AG09319 (cell line): ENCODE measurements at regions not wholly inside any gene's neighbourhood (a gene's known extent, or its start where the extent isn't known, plus 50 kb on each side); places are given as distances from the start of the nearest gene placed in this dataset.

ENCODE experiments used
- DNase-seq: peaks from one replicate; pipeline ENCODE4 v3.0.0-alpha.2; 2010; ENCODE audit warnings: low read depth; ENCODE audit errors: extremely low read depth
- CTCF ChIP-seq: IDR thresholded peaks from 2 replicates; pipeline ENCODE4 v1.5.1; 2011; ENCODE audit warnings: low read depth, mild to moderate bottlenecking, inconsistent platforms, low read length, moderate library complexity

GRCh38 chr10:8240861-8241260 is 186.4 kb downstream of the GATA3 start:
- DNase-seq = no peak
- TF ChIP-seq CTCF = no peak

DNA sequence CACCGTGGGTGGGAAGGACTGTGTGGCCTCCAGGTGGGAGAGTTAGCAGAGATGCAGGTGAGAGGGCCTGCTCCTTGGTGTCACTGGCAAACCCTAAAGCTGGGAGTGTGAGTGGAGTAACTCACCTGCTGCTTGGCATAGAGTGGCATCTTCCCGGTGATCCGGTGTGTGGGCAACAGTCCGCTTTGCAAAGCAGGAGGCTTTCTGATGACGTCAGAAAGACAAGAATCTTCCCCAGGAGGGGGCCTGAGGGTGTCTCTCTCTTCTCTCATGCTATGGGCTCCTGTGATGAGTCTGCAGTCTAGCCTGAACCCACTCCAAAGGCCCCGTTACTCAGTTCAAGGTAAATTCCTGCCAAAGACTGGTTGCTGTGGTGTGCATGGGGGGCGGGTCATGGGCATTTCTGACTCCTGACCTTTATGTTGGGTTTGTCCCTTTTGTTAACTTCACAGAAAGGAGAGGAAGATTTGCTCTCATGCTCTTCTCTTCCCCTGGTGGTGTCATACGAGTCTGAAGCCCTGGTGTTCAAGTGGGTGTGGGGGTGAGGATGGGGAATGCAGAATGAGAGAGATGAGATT is 187.9 kb downstream of the GATA3 start:
- DNase-seq = no peak
- no peak for TF ChIP-seq CTCF

DNA sequence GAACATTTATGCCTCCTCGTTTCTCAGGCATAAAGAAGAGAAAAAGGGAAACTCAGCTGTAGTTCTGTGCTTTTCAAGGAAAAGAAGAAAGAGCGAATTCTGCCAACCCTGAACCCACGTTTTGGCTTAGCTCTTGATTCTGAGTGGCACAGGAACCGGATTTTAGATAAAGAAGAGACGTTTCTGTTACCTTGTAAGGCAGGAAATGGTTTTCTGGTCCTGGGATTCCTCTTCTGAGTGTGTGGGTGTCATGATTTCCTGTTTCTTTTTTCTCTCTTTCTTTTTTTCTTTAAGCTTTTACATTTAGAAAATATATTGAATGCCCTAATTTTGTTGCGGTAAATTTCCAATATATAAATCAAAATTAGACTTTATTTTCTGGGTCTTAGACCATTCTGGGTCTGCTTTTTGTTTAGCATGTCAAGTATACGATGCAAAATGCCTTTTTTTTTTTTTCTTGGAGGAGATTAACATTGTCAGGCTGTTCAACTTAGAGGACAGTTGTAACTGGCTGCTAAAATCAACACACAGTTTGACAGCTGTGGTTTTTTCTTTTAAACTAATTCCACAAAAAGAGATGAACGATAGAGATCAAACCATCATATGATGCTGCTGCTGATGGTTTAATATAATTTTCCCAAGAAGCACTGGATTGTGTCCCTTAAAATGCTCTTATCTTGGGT is 190.8 kb downstream of the GATA3 start:
- DNase-seq = no peak
- no peak for TF ChIP-seq CTCF

- DNase-seq = no peak
- TF ChIP-seq CTCF = no peak
These were observed 191.3 kb downstream of the GATA3 start for GRCh38 chr10:8245814-8246142.

DNA sequence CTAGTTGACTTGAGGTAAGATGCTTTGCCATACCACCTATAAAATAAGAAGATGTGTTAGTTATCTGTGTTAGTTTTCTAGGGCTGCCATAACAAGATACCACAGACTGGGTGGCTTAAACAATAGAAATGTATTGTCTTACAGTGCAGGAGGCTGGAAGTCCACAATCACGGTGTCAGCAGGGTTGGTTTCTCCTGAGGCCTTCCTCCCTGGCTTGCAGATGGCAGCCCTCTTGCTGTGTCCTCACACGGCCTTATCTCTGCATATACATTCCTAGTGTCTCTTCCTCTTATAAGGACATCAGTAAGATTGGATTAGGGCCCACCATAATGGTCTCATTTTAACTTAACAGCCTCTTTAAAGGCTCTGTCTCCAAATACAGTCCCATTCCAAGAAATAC is 192.1 kb downstream of the GATA3 start:
- no peak for DNase-seq
- no peak for TF ChIP-seq CTCF

GRCh38 chr10:8247191-8247590 is 192.7 kb downstream of the GATA3 start:
- no peak for TF ChIP-seq CTCF
- no peak for DNase-seq

DNA sequence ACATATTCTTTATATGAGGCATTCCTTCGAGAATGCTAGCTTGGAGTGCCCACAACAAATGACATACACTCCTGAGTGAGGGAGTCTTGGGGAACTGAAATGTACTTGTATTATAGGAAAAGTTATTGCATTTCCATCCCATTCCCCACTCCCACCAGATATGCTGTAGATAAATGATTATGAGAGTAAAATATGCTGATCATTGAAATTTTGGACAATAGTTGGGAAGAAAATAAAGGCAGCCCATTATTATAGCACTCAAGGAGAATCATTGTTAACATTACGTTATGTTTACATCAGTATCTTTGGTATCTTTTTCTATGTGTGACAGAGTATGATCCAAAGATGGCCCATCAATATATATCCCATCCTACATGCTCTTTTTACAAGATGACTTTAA is 194.4 kb downstream of the GATA3 start:
- TF ChIP-seq CTCF = no peak
- DNase-seq = no peak
